ENCODE measurements at regions not wholly inside any gene's neighbourhood (a gene's known extent, or its start where the extent isn't known, plus 50 kb on each side); places are given as distances from the start of the nearest gene placed in this dataset.
A peak's percentile ranks its signal among the peaks of the same experiment; 100 is the strongest.

DNA sequence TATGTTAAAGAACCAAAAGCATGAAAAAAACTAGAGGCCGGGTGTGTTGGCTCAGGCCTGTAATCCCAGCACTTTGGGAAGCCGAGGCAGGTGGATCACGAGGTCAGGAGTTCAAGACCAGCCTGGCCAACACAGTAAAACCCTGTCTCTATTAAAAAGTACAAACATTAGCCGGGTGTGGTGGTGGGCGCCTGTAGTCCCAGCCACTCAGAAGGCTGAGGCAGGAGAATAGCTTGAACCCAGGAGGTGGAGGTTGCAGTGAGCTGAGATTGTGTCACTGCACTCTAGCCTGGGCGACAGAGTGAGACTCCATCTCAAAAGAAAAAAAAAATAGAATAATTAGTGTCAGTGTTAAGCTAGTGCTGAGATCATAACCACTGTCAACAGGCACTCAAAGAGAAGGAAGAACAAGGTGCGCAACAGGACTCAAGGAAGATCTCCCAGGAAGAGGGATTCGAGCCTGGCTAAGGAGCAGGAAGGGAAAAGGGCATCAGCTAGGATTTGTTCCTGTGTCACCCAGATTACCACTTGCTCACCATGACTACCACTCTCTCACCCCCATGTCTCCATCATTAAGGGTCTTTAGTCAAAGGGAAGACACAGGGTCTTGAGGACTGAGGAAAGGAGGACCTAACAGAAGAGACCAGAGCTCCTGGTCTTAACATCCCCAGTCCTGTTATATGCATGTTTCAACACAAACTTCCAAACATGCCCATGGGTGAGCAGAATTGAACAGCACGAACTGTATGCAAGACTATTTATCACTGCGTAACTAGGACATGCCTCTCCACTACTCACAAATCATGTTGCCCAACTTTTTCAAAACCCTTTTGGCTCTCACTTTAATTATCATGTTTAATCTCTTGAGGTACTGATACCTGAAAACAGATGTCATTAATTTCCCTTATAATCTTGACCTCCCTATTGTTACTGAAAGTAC is 88.3 kb upstream of the PLEKHM1 start:
- no peak for DNase-seq (ENCODE audit: low read depth)
- TF ChIP-seq CTCF (conservative IDR thresholded peaks at IDR 0.05; ENCODE audit: low read depth, low read length): no peak
- no peak overlapping the region for H3K4me3 ChIP-seq (ENCODE audit: low read depth, low read length)

DNA sequence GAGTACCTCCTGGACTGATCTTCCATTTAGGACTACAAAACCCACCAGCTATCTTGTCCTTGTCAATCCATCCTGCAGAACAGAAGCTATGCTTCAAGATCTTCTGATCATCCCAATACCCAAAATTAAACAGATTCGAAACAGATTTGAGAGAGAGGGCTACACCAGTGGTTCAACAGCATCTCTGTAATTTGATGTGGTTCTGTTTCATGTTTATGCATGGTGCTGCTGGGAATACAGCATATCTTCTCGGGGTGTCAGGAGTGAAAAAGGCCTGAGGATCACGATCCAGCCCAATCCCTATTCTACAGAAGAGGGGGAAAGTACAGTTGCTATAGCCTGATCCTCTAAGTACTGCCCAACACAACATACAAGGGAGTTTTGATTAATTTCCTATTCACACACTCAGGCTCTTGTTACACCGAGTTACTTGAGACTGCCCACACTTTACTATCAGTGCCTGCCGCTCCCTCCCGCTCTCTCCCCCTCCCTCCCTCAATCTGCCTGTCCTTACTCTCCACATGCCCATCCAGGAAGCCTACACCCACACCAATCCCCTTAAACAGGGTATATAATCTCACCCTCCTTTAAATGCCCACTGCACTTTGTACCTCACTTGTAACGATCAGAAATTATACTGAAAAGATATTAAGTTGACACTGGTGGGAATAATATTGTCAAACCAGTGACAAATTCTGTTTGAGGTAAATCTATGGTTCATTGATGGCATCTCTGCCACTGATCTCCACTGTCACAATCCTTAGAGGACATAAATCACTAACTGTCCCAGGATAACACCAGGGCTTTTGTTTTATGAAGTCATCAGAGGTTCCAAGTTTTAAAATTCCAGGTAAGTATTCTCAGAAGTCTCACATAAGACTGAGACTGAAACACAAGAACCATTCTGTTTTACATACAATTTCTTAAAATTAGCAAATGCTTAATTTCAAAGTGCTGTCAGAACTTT is 89.3 kb upstream of the PLEKHM1 start:
- no peak for TF ChIP-seq CTCF (conservative IDR thresholded peaks at IDR 0.05; ENCODE audit: low read depth, low read length)
- no peak overlapping the region for H3K4me3 ChIP-seq (ENCODE audit: low read depth, low read length)
- DNase-seq (ENCODE audit: low read depth): no peak

DNA sequence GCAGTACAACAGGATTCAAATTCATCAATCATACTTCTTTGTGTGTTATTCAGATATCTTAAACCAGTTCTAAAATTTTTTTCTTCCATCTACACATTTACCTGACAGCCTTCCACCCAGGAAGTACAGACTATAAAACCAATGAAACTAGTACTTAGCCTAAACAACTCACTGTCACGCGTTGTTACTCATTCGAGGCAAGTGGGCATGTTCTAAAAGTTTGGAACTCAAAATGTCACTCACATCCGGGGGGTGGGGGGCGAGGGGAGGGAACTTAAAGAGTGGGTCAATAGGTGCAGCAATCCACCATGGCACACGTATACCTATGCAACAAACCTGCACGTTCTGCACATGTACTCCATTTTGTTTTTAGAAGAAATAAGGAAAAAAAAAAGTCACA is 90.4 kb upstream of the PLEKHM1 start:
- no peak for DNase-seq (ENCODE audit: low read depth)
- H3K4me3 ChIP-seq (ENCODE audit: low read depth, low read length): no peak overlapping the region
- TF ChIP-seq CTCF (conservative IDR thresholded peaks at IDR 0.05; ENCODE audit: low read depth, low read length): no peak

GRCh38 chr17:45581860-45582259 is 91.3 kb upstream of the PLEKHM1 start:
- no peak for TF ChIP-seq CTCF (conservative IDR thresholded peaks at IDR 0.05; ENCODE audit: low read depth, low read length)
- no peak for DNase-seq (ENCODE audit: low read depth)
- no peak overlapping the region for H3K4me3 ChIP-seq (ENCODE audit: low read depth, low read length)

GRCh38 chr17:45584092-45585036 is 93.8 kb upstream of the PLEKHM1 start:
- no peak for DNase-seq (ENCODE audit: low read depth)
- H3K4me3 ChIP-seq (ENCODE audit: low read depth, low read length): peak overlapping the region; percentile 87
- no peak for TF ChIP-seq CTCF (conservative IDR thresholded peaks at IDR 0.05; ENCODE audit: low read depth, low read length)
